Naive thymus-derived CD4-positive, alpha-beta T cell (primary cell): ENCODE measurements at regions not wholly inside any gene's neighbourhood (a gene's known extent, or its start where the extent isn't known, plus 50 kb on each side); places are given as distances from the start of the nearest gene placed in this dataset.

Source experiments
- ATAC-seq: fragments of 150-1000 bp; cut with Tn5 transposase; 2 replicates; pipeline ENCODE4 v1.10.0; 2021; ENCODE audit warnings: mild to moderate bottlenecking, moderate library complexity
- CTCF ChIA-PET: fragments of 350-600 bp; sonication (Branson Sonifier 250); formaldehyde crosslinking; loops from one replicate; lab custom pipeline; 2021; ENCODE audit warnings: antibody characterized with exemption; lab: Charles Lee
- POLR2A ChIA-PET: fragments of 350-600 bp; sonication (Branson Sonifier 250); formaldehyde crosslinking; loops from one replicate; lab custom pipeline; 2021; ENCODE audit warnings: antibody characterized with exemption, inconsistent platforms; lab: Charles Lee
- DNase-seq, 9 donors: peaks; one replicate each; pipeline versions ENCODE4 v3.0.0 to v3.0.0-alpha.2; 2020 to 2022; ENCODE audit warnings: mixed read lengths in 1 of 9
- H3K27ac ChIP-seq: one replicate; pipeline ENCODE4 v1.7.0; 2013; ENCODE audit warnings: mild to moderate bottlenecking, low read depth, low read length, moderate library complexity
- H3K27me3 ChIP-seq, 2 donors: one replicate each; pipeline ENCODE4 v1.7.0; 2013; ENCODE audit warnings: low read length in 2 of 2, mild to moderate bottlenecking in 2 of 2, moderate library complexity in 2 of 2; ENCODE audit not compliant: control insufficient read depth in 2 of 2, insufficient read depth in 2 of 2
- H3K36me3 ChIP-seq, 3 experiments: 1 replicate in 2 of 3; 2 replicates in 1 of 3; pipeline ENCODE4 v1.7.0; 2013; ENCODE audit warnings: low read length in 3 of 3, mild to moderate bottlenecking in 3 of 3, moderate library complexity in 1 of 3; ENCODE audit not compliant: insufficient read depth in 3 of 3, control insufficient read depth in 2 of 3
- H3K4me1 ChIP-seq, 2 donors: one replicate each; pipeline ENCODE4 v1.7.0; 2013; ENCODE audit warnings: low read length in 2 of 2, mild to moderate bottlenecking in 2 of 2, moderate library complexity in 1 of 2; ENCODE audit not compliant: control insufficient read depth in 2 of 2, insufficient read depth in 2 of 2
- H3K4me3 ChIP-seq: 2 replicates; pipeline ENCODE4 v1.7.0; 2013; ENCODE audit warnings: mild to moderate bottlenecking, low read length
- H3K9me3 ChIP-seq, 3 experiments: 1 replicate in 2 of 3; 2 replicates in 1 of 3; pipeline ENCODE4 v1.7.0; 2013; ENCODE audit warnings: low read length in 3 of 3; ENCODE audit not compliant: control insufficient read depth in 2 of 3
- H3K27ac Mint-ChIP-seq, 9 donors: one replicate each; pipeline ENCODE4 v1.8.0; 2020 to 2022; ENCODE audit warnings: mixed read lengths in 9 of 9, mild to moderate bottlenecking in 8 of 9, moderate library complexity in 5 of 9, inconsistent platforms in 2 of 9
- H3K27me3 Mint-ChIP-seq, 5 donors: one replicate each; pipeline ENCODE4 v1.8.0; 2021 to 2022; ENCODE audit warnings: mixed read lengths in 5 of 5, mild to moderate bottlenecking in 1 of 5
- H3K36me3 Mint-ChIP-seq, 5 donors: one replicate each; pipeline ENCODE4 v1.8.0; 2020 to 2022; ENCODE audit warnings: mixed read lengths in 5 of 5, mild to moderate bottlenecking in 3 of 5, inconsistent platforms in 1 of 5
- H3K4me1 Mint-ChIP-seq, 7 donors: one replicate each; pipeline ENCODE4 v1.8.0; 2020 to 2022; ENCODE audit warnings: mixed read lengths in 7 of 7, mild to moderate bottlenecking in 3 of 7, inconsistent platforms in 1 of 7
- H3K4me3 Mint-ChIP-seq, 10 donors: one replicate each; pipeline ENCODE4 v1.8.0; 2020 to 2022; ENCODE audit warnings: mild to moderate bottlenecking in 10 of 10, mixed read lengths in 10 of 10, moderate library complexity in 6 of 10, inconsistent platforms in 2 of 10
- H3K9me3 Mint-ChIP-seq, 11 donors: one replicate each; pipeline ENCODE4 v1.8.0; 2020 to 2022; ENCODE audit warnings: mixed read lengths in 11 of 11, mild to moderate bottlenecking in 4 of 11, inconsistent platforms in 1 of 11, moderate library complexity in 1 of 11
- intact Hi-C, 2 donors: fragments of 100-400 bp; cut with micrococcal nuclease; formaldehyde crosslinking; loops; one replicate each; pipeline ENCODE4 v1.15.1; 2023

DNA sequence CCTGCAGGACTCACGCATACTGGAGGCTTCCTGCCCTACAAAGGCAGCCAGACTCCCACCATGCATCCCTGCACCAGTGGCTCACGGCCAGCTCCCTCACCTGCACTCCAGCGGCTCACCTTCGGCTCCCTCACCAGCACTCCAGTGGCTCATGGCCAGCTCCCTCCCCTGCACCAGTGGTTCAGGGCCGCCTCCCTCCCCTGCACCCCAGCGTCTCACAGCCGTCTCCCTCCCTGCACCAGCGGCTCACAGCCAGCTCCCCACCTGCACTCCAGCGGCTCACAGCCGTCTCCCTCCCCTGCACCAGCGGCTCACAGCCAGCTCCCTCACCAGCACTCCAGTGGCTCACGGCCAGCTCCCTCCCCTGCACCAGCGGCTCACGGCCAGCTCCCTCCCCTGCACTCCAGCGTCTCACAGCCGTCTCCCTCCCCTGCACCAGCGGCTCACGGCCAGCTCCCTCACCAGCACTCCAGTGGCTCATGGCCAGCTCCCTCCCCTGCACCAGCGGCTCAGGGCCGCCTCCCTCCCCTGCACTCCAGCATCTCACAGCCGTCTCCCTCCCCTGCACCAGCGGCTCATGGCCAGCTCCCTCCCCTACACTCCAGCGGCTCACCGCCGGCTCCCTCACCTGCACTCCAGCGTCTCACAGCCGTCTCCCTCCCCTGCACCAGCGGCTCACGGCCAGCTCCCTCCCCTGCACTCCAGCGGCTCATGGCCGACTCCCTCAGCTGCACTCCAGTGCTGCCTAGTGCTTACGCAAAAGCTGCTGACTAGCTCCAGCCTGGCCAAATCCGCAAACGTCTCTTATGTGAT lies 324.5 kb downstream of the NPHP4 start:
- H3K4me1 Mint-ChIP-seq = peaks cover 0 to 7% (median 2%) of the 10 kb centered on the region in 7 donors
- Histone ChIP-seq H3K27ac (no peak overlapping the region), H3K27me3 (no peaks in the 10 kb centered on the region), H3K4me3 (peak overlapping the region; percentile 4), H3K9me3 (no peaks in the 10 kb centered on the region), H3K36me3 (no peaks in the 10 kb centered on the region), H3K4me1 (peaks cover 0 to 27% of the 10 kb centered on the region in 2 donors)
- H3K27ac Mint-ChIP-seq = peak overlapping the region in 6 of 9 donors; percentile 26 to 75 (median 42)
- intact Hi-C loops = no loop called here
- CTCF ChIA-PET = no interaction called here
- ATAC-seq (peak; percentile 61), DNase-seq (peak in 3 of 9 donors; percentile 16 to 31 (median 24))
- H3K4me3 Mint-ChIP-seq = peak overlapping the region; percentile 40 to 83 (median 64)
- peaks cover 0 to 18% (median 4%) of the 10 kb centered on the region in 11 donors for H3K9me3 Mint-ChIP-seq
- H3K27me3 Mint-ChIP-seq = peaks cover 0 to 36% (median 0%) of the 10 kb centered on the region in 5 donors
- POLR2A ChIA-PET = interaction anchor here (0.6 kb wide), 2 partner anchors 283 to 1765 kb away, joined by 3 to 4 read pairs; no protein-coding TSS in a partner anchor
- no peaks in the 10 kb centered on the region for H3K36me3 Mint-ChIP-seq

DNA sequence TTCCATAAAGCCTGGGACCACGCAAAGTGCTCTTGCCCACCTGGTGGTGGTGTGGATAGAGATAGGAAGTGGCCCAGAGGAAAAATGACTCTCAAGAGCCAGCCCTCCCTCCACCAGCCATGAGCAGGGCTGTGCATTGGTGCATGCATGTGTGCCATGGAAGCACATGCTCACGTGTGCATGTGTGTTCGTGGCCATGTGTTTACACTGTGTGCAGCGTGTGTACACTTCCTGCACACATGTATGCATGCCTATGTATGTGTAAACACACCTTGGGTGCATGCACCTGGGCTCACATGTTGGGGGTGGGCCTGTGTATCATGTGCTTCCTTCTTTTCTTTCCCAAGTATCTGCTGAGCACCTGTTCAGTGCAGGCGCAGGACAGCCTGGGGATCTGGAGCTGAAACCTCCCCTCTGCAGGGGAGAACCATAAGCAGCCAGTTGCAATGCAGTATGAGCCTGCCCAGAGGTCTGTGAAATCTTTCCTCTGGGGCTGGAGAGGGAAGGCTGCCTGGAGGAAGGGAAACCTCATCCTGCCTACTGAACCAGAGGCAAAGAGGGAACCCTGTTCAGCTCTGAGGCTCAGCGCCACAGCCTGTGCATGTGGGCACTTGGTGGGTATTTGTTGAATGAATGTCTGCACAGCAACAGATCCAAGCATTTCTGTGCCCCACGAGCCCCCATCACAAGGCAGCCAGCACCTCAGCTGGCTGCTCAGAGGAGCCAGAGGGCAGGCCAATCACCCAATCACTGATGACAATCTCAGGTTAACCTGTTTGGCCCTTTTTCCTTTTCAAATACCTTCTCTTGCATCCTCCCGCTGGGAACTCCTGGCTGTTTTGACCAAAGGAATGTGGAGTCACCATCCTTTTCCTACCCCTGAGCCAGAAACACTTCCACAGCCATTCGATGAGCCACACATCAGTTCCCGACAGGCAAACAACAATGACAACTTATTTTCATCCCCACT lies 327.0 kb downstream of the NPHP4 start:
- Mint-ChIP-seq H3K4me1 (peaks cover 0 to 7% (median 2%) of the 10 kb centered on the region in 7 donors), H3K4me3 (no peak overlapping the region), H3K9me3 (peaks cover 0 to 5% (median 0%) of the 10 kb centered on the region in 11 donors), H3K27ac (peak overlapping the region in 1 of 9 donors; percentile 21), H3K36me3 (no peaks in the 10 kb centered on the region), H3K27me3 (peaks cover 0 to 41% (median 7%) of the 10 kb centered on the region in 5 donors)
- no peaks in the 10 kb centered on the region for H3K27me3 ChIP-seq
- CTCF ChIA-PET = interaction anchor here (0.6 kb wide), 1 partner anchor 24 kb away, joined by 3 read pairs; no protein-coding TSS in a partner anchor
- no peaks in the 10 kb centered on the region for H3K9me3 ChIP-seq
- POLR2A ChIA-PET = no interaction called here
- H3K4me3 ChIP-seq = no peak overlapping the region
- H3K4me1 ChIP-seq = peaks cover 0 to 27% of the 10 kb centered on the region in 2 donors
- intact Hi-C loops = no loop called here
- ATAC-seq (no peak), DNase-seq (no peak)
- H3K36me3 ChIP-seq = no peaks in the 10 kb centered on the region
- H3K27ac ChIP-seq = no peak overlapping the region

DNA sequence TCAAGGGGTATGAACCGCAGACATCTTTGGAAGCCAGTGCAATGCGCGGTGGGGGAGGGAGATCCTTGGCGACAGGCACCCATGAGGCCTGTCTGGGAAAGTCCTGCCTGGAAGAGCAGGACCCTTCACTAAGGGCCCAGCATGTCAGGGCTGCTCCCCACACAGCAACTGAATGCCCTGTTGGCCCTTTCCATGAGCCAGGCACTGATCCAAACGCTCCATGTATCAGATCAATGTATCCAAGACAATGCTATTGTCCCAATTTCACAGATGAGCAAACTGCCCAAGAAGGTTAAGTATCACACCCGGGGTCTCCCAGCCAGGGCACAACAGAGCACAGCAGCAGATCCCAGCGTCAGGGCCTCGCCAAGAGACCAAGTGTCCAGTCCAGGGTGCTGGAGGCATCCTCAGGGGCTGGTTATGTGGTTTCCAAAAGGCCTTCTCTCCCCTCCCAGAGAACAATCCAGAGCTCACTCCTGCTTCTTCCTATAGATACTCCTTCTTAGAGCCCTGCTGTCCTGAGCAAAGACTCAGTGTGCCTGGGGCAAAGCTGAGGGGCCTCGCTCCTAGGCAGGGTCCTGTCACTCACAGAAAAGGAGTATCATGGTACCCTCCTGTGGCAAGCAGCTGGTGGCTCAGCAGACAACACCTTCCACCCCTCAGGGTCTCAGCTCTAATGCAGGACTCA lies 328.0 kb downstream of the NPHP4 start:
- Mint-ChIP-seq H3K27me3 (peaks cover 0 to 45% (median 7%) of the 10 kb centered on the region in 5 donors), H3K27ac (no peak overlapping the region), H3K4me1 (peaks cover 0 to 7% (median 3%) of the 10 kb centered on the region in 7 donors), H3K4me3 (no peak overlapping the region), H3K9me3 (peaks cover 0 to 5% (median 0%) of the 10 kb centered on the region in 11 donors), H3K36me3 (no peaks in the 10 kb centered on the region)
- H3K27ac ChIP-seq = no peak overlapping the region
- no peaks in the 10 kb centered on the region for H3K36me3 ChIP-seq
- POLR2A ChIA-PET = no interaction called here
- intact Hi-C loops = no loop called here
- H3K4me3 ChIP-seq = no peak overlapping the region
- ATAC-seq (no peak), DNase-seq (no peak)
- H3K4me1 ChIP-seq = peaks cover 0 to 27% of the 10 kb centered on the region in 2 donors
- no peaks in the 10 kb centered on the region for H3K27me3 ChIP-seq
- no peaks in the 10 kb centered on the region for H3K9me3 ChIP-seq
- CTCF ChIA-PET = no interaction called here

DNA sequence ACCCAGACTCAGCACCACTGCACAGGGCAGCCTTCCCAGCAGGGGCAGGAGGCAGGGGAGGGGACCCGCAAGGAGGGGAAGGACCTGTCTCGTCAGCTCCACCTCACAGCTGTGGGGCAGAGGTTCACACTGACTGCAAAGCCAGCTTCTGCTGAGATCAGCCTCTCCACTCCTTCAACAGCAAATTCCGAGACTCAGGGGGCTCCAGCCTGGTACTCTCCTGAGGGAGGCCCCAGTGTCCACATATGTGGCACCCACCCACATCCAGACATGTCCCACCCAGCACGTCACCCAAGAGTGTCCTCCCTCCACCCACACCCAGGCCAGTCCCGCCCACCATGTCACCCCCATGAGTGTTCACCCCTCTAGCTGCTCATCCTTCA lies 329.5 kb downstream of the NPHP4 start:
- Histone ChIP-seq H3K9me3 (no peaks in the 10 kb centered on the region), H3K4me1 (peaks cover 0 to 19% of the 10 kb centered on the region in 2 donors), H3K36me3 (no peaks in the 10 kb centered on the region), H3K4me3 (no peak overlapping the region), H3K27ac (no peak overlapping the region), H3K27me3 (no peaks in the 10 kb centered on the region)
- Mint-ChIP-seq H3K36me3 (no peaks in the 10 kb centered on the region), H3K27ac (no peak overlapping the region), H3K4me1 (peaks cover 0 to 6% (median 2%) of the 10 kb centered on the region in 7 donors), H3K27me3 (peaks cover 0 to 43% (median 8%) of the 10 kb centered on the region in 5 donors), H3K9me3 (peaks cover 0 to 5% (median 0%) of the 10 kb centered on the region in 11 donors), H3K4me3 (no peak overlapping the region)
- ChIA-PET POLR2A (no interaction called here), CTCF (no interaction called here)
- DNase-seq = no peak
- intact Hi-C loops = no loop called here
- ATAC-seq = no peak

DNA sequence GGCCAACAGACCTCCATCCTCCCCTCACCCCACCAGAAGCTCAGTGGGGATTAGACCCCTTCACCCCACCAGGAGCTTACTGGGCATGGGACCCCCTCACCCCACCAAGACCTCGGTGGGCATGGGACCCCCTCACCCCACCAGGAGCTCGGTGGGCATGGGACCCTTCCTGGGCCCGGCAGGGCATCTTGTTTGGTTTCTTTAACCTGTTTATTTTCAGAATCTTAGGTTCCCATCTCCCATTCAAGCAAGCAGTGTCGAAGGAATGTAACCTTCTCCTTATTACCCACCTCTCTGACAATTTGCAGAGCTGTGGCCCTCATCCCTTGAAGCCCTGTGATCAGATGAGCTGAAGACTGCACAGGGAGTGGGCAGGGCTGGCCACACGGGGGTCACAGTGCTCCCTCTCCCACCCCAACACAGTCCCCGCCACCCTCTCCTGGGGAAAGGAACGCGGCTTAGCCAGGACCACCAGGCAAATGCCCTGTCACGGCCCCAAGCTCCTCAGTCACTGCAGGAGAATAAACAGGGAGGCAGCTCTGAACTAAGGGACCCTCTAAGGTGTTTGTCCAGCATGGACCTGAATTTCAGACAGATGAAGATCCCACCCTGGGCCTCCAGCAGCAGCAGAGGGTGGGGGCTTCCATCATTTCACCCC lies 330.0 kb downstream of the NPHP4 start:
- POLR2A ChIA-PET = no interaction called here
- Mint-ChIP-seq H3K9me3 (peaks cover 0 to 5% (median 0%) of the 10 kb centered on the region in 11 donors), H3K4me1 (peaks cover 0 to 6% (median 2%) of the 10 kb centered on the region in 7 donors), H3K36me3 (no peaks in the 10 kb centered on the region), H3K27me3 (peaks cover 0 to 45% (median 8%) of the 10 kb centered on the region in 5 donors), H3K27ac (no peak overlapping the region), H3K4me3 (no peak overlapping the region)
- Histone ChIP-seq H3K4me1 (peaks cover 0 to 16% of the 10 kb centered on the region in 2 donors), H3K4me3 (no peak overlapping the region), H3K27ac (no peak overlapping the region), H3K27me3 (no peaks in the 10 kb centered on the region), H3K9me3 (no peaks in the 10 kb centered on the region), H3K36me3 (no peaks in the 10 kb centered on the region)
- DNase-seq = no peak
- CTCF ChIA-PET = no interaction called here
- intact Hi-C loops = no loop called here
- ATAC-seq = no peak
